ENCODE measurements at regions not wholly inside any gene's neighbourhood (a gene's known extent, or its start where the extent isn't known, plus 50 kb on each side); places are given as distances from the start of the nearest gene placed in this dataset.

- TF ChIP-seq JUN (CRISPR knock-in tag; IDR thresholded peaks at IDR 0.05) (no peak), CTCF (CRISPR knock-in tag; IDR thresholded peaks at IDR 0.05) (no peak), ZNF740 (CRISPR knock-in tag; IDR thresholded peaks at IDR 0.05) (no peak), USF2 (IDR thresholded peaks at IDR 0.05; ENCODE audit: low read depth, low read length) (no peak), USF2 (CRISPR knock-in tag; IDR thresholded peaks at IDR 0.05; ENCODE audit: borderline replicate concordance) (no peak), ZBTB21 (CRISPR knock-in tag; IDR thresholded peaks at IDR 0.05) (no peak), GLI4 (CRISPR knock-in tag; IDR thresholded peaks at IDR 0.05; ENCODE audit: borderline replicate concordance) (no peak), ATF2 (CRISPR knock-in tag; IDR thresholded peaks at IDR 0.05) (no peak), ZNF124 (CRISPR knock-in tag; IDR thresholded peaks at IDR 0.05) (no peak), ARID4A (CRISPR knock-in tag; IDR thresholded peaks at IDR 0.05; ENCODE audit: borderline replicate concordance) (no peak)
Observed at GRCh38 chr1:96036763-96037162, 684.8 kb upstream of the PTBP2 start.
